GM23338 (cell line): ENCODE measurements at regions not wholly inside any gene's neighbourhood (a gene's known extent, or its start where the extent isn't known, plus 50 kb on each side); places are given as distances from the start of the nearest gene placed in this dataset.

Experiments used
- ATAC-seq: fragments of 200-7000 bp; cut with Tn5 transposase; 3 replicates; pipeline ENCODE4 v1.9.1; 2020
- DNase-seq: peaks from one replicate; pipeline ENCODE4 v3.0.0-alpha.2; 2015; ENCODE audit warnings: low spot score
- H2AFZ ChIP-seq: fragments of 200-600 bp; sonication (generic); 2 replicates; pipeline ENCODE4 v1.8.0; 2016; ENCODE audit warnings: antibody characterized with exemption, mild to moderate bottlenecking, moderate library complexity
- H3F3A ChIP-seq: fragments of 200-600 bp; sonication (generic); replicated peaks from 2 replicates; pipeline ENCODE4 v1.8.0; 2017; ENCODE audit warnings: antibody characterized with exemption, mixed run types, low read depth
- H3K27ac ChIP-seq: fragments of 200-600 bp; sonication (generic); 2 replicates; pipeline ENCODE4 v1.6.1; 2016; ENCODE audit warnings: low read depth
- H3K27me3 ChIP-seq: fragments of 200-600 bp; sonication (generic); 2 replicates; pipeline ENCODE4 v1.8.0; 2016; ENCODE audit warnings: mild to moderate bottlenecking, mixed run types, moderate library complexity; ENCODE audit not compliant: insufficient read depth
- H3K36me3 ChIP-seq: fragments of 200-600 bp; sonication (generic); 2 replicates; pipeline ENCODE4 v1.8.0; 2016; ENCODE audit warnings: mild to moderate bottlenecking; ENCODE audit not compliant: insufficient read depth
- H3K4me1 ChIP-seq: fragments of 200-600 bp; sonication (generic); 2 replicates; pipeline ENCODE4 v1.8.0; 2016; ENCODE audit warnings: mild to moderate bottlenecking, moderate library complexity; ENCODE audit not compliant: insufficient read depth
- H3K4me2 ChIP-seq: fragments of 200-600 bp; sonication (generic); 2 replicates; pipeline ENCODE4 v1.7.1; 2017; ENCODE audit warnings: mixed run types
- H3K4me3 ChIP-seq: fragments of 200-600 bp; sonication (generic); 2 replicates; pipeline ENCODE4 v1.6.1; 2016; ENCODE audit warnings: mixed run types
- H3K79me2 ChIP-seq: fragments of 200-600 bp; sonication (generic); replicated peaks from 2 replicates; pipeline ENCODE4 v1.8.0; 2017; ENCODE audit warnings: mild to moderate bottlenecking; ENCODE audit not compliant: insufficient read depth
- H3K9me2 ChIP-seq: fragments of 200-600 bp; sonication (generic); 2 replicates; pipeline ENCODE4 v1.8.0; 2017; ENCODE audit not compliant: insufficient read depth
- H4K20me1 ChIP-seq: fragments of 200-600 bp; sonication (generic); replicated peaks from 2 replicates; pipeline ENCODE4 v1.8.0; 2017; ENCODE audit warnings: mild to moderate bottlenecking; ENCODE audit not compliant: insufficient read depth
- H3K27ac Mint-ChIP-seq: 2 replicates; pipeline ENCODE4 v1.8.0; 2020; ENCODE audit warnings: inconsistent platforms, mild to moderate bottlenecking, moderate library complexity, mixed read lengths
- H3K27me3 Mint-ChIP-seq: 3 replicates; pipeline ENCODE4 v1.8.0; 2022; ENCODE audit warnings: low read depth, mild to moderate bottlenecking, moderate library complexity, mixed read lengths, inconsistent platforms; ENCODE audit not compliant: insufficient read depth, poor library complexity
- H3K36me3 Mint-ChIP-seq: 3 replicates; pipeline ENCODE4 v1.8.0; 2021; ENCODE audit warnings: low read depth, mild to moderate bottlenecking, inconsistent platforms, moderate library complexity, mixed read lengths
- H3K4me1 Mint-ChIP-seq: 3 replicates; pipeline ENCODE4 v1.8.0; 2020; ENCODE audit warnings: mild to moderate bottlenecking, inconsistent platforms, mixed read lengths
- H3K4me3 Mint-ChIP-seq: 3 replicates; pipeline ENCODE4 v1.8.0; 2021; ENCODE audit warnings: moderate library complexity, mild to moderate bottlenecking, inconsistent platforms, mixed read lengths
- H3K9me3 Mint-ChIP-seq: 3 replicates; pipeline ENCODE4 v1.8.0; 2020; ENCODE audit warnings: moderate library complexity, mild to moderate bottlenecking, inconsistent platforms, mixed read lengths
- CREB1 ChIP-seq: fragments of 250-450 bp; sonication (Bioruptor Pico); IDR thresholded peaks from 2 replicates; pipeline ENCODE4 v1.5.0; 2020; ENCODE audit warnings: low read depth, mild to moderate bottlenecking, moderate library complexity
- CTCF ChIP-seq, 2 experiments: fragments of 200-600 bp in 1 of 2; sonication (generic) in 1 of 2; conservative IDR thresholded peaks; 2 replicates each; pipeline versions ENCODE4 v1.5.1 to v1.6.1; 2016 to 2017; ENCODE audit warnings: antibody characterized with exemption in 2 of 2, low read depth in 2 of 2, mild to moderate bottlenecking in 2 of 2, moderate library complexity in 1 of 2
- ETS1 ChIP-seq: IDR thresholded peaks from 2 replicates; pipeline ENCODE4 v1.6.1; 2016; ENCODE audit warnings: antibody characterized with exemption
- EZH2 ChIP-seq: fragments of 200-600 bp; sonication (generic); IDR thresholded peaks from one replicate; pipeline ENCODE4 v1.8.0; 2017; ENCODE audit warnings: antibody characterized with exemption, mild to moderate bottlenecking, low read depth; ENCODE audit not compliant: unreplicated experiment
- EZH2phosphoT487 ChIP-seq: fragments of 200-600 bp; sonication (generic); IDR thresholded peaks from one replicate; pipeline ENCODE4 v1.8.1; 2018; ENCODE audit warnings: antibody characterized with exemption; ENCODE audit not compliant: unreplicated experiment
- JUNB ChIP-seq: IDR thresholded peaks from one replicate; pipeline ENCODE4 v1.6.1; 2016; ENCODE audit warnings: antibody characterized with exemption; ENCODE audit not compliant: unreplicated experiment
- NANOG ChIP-seq: IDR thresholded peaks from 2 replicates; pipeline ENCODE4 v1.6.1; 2016; ENCODE audit warnings: antibody characterized with exemption, borderline replicate concordance
- POLR2AphosphoS5 ChIP-seq: IDR thresholded peaks from 2 replicates; pipeline ENCODE4 v1.6.1; 2016; ENCODE audit warnings: antibody characterized with exemption, low read depth
- STAT1 ChIP-seq: IDR thresholded peaks from one replicate; pipeline ENCODE4 v1.6.1; 2016; ENCODE audit warnings: antibody characterized with exemption; ENCODE audit not compliant: unreplicated experiment
- ZNF114 ChIP-seq: fragments of 250-450 bp; sonication (Bioruptor Pico); IDR thresholded peaks from 2 replicates; pipeline ENCODE4 v1.5.0; 2020; ENCODE audit warnings: mild to moderate bottlenecking, moderate library complexity
- ZNF331 ChIP-seq: fragments of 250-450 bp; sonication (Bioruptor Pico); IDR thresholded peaks from 2 replicates; pipeline ENCODE4 v1.5.0; 2020; ENCODE audit warnings: low read depth, mild to moderate bottlenecking, moderate library complexity
- TF ChIP-seq, protein P1 (sequence below): IDR thresholded peaks from one replicate; pipeline ENCODE4 v1.6.1; 2018; ENCODE audit warnings: antibody characterized with exemption; ENCODE audit not compliant: unreplicated experiment
- TF ChIP-seq, protein P2 (sequence below): fragments of 250-450 bp; sonication (Bioruptor Pico); IDR thresholded peaks from 2 replicates; pipeline ENCODE4 v1.5.0; 2020; ENCODE audit warnings: mild to moderate bottlenecking, moderate library complexity

- Mint-ChIP-seq H3K27ac (no peak overlapping the region), H3K27me3 (no peaks in the 10 kb centered on the region), H3K36me3 (no peaks in the 10 kb centered on the region), H3K9me3 (no peaks in the 10 kb centered on the region; the same call in 2 of the 3 replicates), H3K4me3 (no peak overlapping the region), H3K4me1 (peaks cover 2% of the 10 kb centered on the region)
- no peak overlapping the region for H3K4me2 ChIP-seq
- ATAC-seq (no peak), DNase-seq (no peak)
- no peak overlapping the region for H3K4me3 ChIP-seq
- TF ChIP-seq EZH2 (no peak), ZNF331 (CRISPR knock-in tag) (no peak), STAT1 (no peak), CTCF (conservative IDR thresholded peaks at IDR 0.05; ENCODE audit: low read depth in 2 of 2) (no peak), ETS1 (no peak), JUNB (no peak), POLR2AphosphoS5 (no peak), ZNF114 (CRISPR knock-in tag) (no peak), NANOG (no peak), CREB1 (CRISPR knock-in tag) (no peak), EZH2phosphoT487 (no peak)
- TF ChIP-seq, protein P1, sequence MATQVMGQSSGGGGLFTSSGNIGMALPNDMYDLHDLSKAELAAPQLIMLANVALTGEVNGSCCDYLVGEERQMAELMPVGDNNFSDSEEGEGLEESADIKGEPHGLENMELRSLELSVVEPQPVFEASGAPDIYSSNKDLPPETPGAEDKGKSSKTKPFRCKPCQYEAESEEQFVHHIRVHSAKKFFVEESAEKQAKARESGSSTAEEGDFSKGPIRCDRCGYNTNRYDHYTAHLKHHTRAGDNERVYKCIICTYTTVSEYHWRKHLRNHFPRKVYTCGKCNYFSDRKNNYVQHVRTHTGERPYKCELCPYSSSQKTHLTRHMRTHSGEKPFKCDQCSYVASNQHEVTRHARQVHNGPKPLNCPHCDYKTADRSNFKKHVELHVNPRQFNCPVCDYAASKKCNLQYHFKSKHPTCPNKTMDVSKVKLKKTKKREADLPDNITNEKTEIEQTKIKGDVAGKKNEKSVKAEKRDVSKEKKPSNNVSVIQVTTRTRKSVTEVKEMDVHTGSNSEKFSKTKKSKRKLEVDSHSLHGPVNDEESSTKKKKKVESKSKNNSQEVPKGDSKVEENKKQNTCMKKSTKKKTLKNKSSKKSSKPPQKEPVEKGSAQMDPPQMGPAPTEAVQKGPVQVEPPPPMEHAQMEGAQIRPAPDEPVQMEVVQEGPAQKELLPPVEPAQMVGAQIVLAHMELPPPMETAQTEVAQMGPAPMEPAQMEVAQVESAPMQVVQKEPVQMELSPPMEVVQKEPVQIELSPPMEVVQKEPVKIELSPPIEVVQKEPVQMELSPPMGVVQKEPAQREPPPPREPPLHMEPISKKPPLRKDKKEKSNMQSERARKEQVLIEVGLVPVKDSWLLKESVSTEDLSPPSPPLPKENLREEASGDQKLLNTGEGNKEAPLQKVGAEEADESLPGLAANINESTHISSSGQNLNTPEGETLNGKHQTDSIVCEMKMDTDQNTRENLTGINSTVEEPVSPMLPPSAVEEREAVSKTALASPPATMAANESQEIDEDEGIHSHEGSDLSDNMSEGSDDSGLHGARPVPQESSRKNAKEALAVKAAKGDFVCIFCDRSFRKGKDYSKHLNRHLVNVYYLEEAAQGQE = no peak
- TF ChIP-seq, protein P2, sequence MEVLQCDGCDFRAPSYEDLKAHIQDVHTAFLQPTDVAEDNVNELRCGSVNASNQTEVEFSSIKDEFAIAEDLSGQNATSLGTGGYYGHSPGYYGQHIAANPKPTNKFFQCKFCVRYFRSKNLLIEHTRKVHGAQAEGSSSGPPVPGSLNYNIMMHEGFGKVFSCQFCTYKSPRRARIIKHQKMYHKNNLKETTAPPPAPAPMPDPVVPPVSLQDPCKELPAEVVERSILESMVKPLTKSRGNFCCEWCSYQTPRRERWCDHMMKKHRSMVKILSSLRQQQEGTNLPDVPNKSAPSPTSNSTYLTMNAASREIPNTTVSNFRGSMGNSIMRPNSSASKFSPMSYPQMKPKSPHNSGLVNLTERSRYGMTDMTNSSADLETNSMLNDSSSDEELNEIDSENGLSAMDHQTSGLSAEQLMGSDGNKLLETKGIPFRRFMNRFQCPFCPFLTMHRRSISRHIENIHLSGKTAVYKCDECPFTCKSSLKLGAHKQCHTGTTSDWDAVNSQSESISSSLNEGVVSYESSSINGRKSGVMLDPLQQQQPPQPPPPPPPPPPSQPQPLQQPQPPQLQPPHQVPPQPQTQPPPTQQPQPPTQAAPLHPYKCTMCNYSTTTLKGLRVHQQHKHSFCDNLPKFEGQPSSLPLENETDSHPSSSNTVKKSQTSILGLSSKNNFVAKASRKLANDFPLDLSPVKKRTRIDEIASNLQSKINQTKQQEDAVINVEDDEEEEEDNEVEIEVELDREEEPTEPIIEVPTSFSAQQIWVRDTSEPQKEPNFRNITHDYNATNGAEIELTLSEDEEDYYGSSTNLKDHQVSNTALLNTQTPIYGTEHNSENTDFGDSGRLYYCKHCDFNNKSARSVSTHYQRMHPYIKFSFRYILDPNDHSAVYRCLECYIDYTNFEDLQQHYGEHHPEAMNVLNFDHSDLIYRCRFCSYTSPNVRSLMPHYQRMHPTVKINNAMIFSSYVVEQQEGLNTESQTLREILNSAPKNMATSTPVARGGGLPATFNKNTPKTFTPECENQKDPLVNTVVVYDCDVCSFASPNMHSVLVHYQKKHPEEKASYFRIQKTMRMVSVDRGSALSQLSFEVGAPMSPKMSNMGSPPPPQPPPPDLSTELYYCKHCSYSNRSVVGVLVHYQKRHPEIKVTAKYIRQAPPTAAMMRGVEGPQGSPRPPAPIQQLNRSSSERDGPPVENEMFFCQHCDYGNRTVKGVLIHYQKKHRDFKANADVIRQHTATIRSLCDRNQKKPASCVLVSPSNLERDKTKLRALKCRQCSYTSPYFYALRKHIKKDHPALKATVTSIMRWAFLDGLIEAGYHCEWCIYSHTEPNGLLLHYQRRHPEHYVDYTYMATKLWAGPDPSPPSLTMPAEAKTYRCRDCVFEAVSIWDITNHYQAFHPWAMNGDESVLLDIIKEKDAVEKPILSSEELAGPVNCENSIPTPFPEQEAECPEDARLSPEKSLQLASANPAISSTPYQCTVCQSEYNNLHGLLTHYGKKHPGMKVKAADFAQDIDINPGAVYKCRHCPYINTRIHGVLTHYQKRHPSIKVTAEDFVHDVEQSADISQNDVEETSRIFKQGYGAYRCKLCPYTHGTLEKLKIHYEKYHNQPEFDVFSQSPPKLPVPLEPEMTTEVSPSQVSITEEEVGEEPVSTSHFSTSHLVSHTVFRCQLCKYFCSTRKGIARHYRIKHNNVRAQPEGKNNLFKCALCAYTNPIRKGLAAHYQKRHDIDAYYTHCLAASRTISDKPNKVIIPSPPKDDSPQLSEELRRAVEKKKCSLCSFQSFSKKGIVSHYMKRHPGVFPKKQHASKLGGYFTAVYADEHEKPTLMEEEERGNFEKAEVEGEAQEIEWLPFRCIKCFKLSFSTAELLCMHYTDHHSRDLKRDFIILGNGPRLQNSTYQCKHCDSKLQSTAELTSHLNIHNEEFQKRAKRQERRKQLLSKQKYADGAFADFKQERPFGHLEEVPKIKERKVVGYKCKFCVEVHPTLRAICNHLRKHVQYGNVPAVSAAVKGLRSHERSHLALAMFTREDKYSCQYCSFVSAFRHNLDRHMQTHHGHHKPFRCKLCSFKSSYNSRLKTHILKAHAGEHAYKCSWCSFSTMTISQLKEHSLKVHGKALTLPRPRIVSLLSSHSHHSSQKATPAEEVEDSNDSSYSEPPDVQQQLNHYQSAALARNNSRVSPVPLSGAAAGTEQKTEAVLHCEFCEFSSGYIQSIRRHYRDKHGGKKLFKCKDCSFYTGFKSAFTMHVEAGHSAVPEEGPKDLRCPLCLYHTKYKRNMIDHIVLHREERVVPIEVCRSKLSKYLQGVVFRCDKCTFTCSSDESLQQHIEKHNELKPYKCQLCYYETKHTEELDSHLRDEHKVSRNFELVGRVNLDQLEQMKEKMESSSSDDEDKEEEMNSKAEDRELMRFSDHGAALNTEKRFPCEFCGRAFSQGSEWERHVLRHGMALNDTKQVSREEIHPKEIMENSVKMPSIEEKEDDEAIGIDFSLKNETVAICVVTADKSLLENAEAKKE (CRISPR knock-in tag) = no peak
- no peaks in the 10 kb centered on the region for H4K20me1 ChIP-seq
- no peaks in the 10 kb centered on the region for H3K4me1 ChIP-seq
- H3F3A ChIP-seq = no peaks in the 10 kb centered on the region
- H3K9me2 ChIP-seq = no peaks in the 10 kb centered on the region
- no peaks in the 10 kb centered on the region for H3K36me3 ChIP-seq
- no peak overlapping the region for H2AFZ ChIP-seq
- H3K27me3 ChIP-seq = no peaks in the 10 kb centered on the region
- no peak overlapping the region for H3K27ac ChIP-seq
- H3K79me2 ChIP-seq = no peaks in the 10 kb centered on the region
Observed at GRCh38 chr4:177713454-177713853, 271.2 kb upstream of the AGA start.
